Gastroesophageal sphincter (tissue), 4 donors: ENCODE measurements at regions not wholly inside any gene's neighbourhood (a gene's known extent, or its start where the extent isn't known, plus 50 kb on each side); places are given as distances from the start of the nearest gene placed in this dataset.

ENCODE experiments used
- ATAC-seq: fragments of 150-250 bp; one replicate; pipeline ENCODE4 v1.9.1; 2016; ENCODE audit warnings: mild to moderate bottlenecking, moderate library complexity
- H3K27ac ChIP-seq, 4 donors: fragments of 200-600 bp; sonication (generic) in 3 of 4; 1 replicate in 3 of 4; 2 replicates in 1 of 4; pipeline ENCODE4 v1.5.1; 2016 to 2019
- H3K27me3 ChIP-seq: fragments of 200-600 bp; sonication (generic); one replicate; pipeline ENCODE4 v1.5.1; 2019
- H3K36me3 ChIP-seq, 2 donors: fragments of 200-600 bp; sonication (generic); one replicate each; pipeline ENCODE4 v1.5.1; 2019; ENCODE audit warnings: control low read depth in 1 of 2
- H3K4me1 ChIP-seq, 3 donors: fragments of 200-600 bp; sonication (generic); 1 replicate in 2 of 3; 2 replicates in 1 of 3; pipeline ENCODE4 v1.5.1; 2016 to 2019; ENCODE audit warnings: control low read depth in 2 of 3
- H3K4me3 ChIP-seq, 2 donors: fragments of 200-600 bp; sonication (generic); one replicate each; pipeline ENCODE4 v1.5.1; 2019; ENCODE audit warnings: mild to moderate bottlenecking in 1 of 2, moderate library complexity in 1 of 2
- H3K9me3 ChIP-seq, 3 donors: fragments of 200-600 bp; sonication (generic); one replicate each; pipeline ENCODE4 v1.5.1; 2017 to 2019; ENCODE audit warnings: control low read depth in 2 of 3
- EP300 ChIP-seq: sonication (generic); formaldehyde crosslinking; IDR thresholded peaks from one replicate; pipeline ENCODE4 v1.6.1; 2017; ENCODE audit warnings: antibody characterized with exemption, mild to moderate bottlenecking
- POLR2A ChIP-seq, 2 donors: fragments of 450-650 bp; IDR thresholded peaks; one replicate each; pipeline ENCODE4 v1.6.1; 2017; ENCODE audit warnings: antibody characterized with exemption in 2 of 2, mild to moderate bottlenecking in 2 of 2, moderate library complexity in 1 of 2
- POLR2AphosphoS5 ChIP-seq: sonication (generic); formaldehyde crosslinking; IDR thresholded peaks from one replicate; pipeline ENCODE4 v1.6.1; 2017; ENCODE audit warnings: antibody characterized with exemption
- WGBS, 2 donors: methylation state at CpG; one replicate each; pipeline ENCODE4 v1.1.5; 2018; ENCODE audit warnings: low coverage in 1 of 2; 5-methylcytosine and 5-hydroxymethylcytosine counted together
- TF ChIP-seq, protein P1 (sequence below), 4 experiments: fragments of 200-600 bp in 2 of 4; fragments of 450-650 bp in 2 of 4; sonication (generic) in 1 of 4; IDR thresholded peaks; one replicate each; pipeline ENCODE4 v1.5.1; 2017 to 2019; ENCODE audit warnings: antibody characterized with exemption in 4 of 4, mild to moderate bottlenecking in 2 of 4, moderate library complexity in 2 of 4

DNA sequence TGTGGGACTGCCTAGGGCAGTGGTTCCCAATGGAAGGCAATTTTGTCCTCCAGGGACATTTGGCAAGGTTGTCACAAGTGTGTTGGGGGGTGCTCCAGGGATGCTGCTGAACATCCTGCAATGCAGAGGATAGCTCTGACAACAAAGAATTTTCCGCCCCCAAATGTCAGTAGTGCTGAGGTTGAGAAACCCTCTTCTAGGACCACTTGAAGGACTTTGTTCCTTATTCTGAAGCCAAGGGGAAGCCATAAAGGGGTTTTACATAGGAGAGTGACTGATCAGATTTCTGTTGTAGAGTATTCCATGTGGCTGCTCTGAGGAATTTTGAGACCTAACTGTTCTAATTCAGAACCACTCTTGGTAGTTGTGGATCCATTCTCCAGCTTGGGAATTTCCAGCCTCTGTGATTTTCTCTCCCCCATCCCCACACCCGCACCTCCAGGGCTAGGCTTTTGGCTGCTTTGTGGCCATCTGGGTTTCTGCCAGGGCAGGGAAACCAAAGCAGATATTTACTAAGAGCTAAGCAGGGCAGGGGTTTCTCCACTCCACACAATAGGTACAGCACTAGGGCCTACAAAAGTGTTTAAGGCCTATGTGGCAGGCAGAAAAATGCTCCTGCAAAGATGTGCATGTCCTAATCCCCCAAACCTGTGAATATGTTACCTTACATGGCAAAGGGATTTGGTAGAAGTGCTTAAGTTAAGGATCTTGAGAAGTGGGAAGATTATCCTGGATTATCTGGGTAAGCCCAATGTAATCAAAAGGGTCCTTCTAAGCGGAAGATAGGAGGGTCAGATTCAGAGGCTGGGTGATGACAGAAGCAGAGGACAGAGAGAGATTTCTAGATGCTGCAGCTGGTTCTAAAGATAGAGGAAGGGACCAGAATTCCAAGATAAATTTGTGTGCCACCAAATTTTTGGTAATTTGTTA, 135.4 kb downstream of the TMEM17 start:
- TF ChIP-seq POLR2A (IDR thresholded peaks at IDR 0.05): no peak
- TF ChIP-seq POLR2AphosphoS5: no peak
- no peak for TF ChIP-seq EP300
- TF ChIP-seq, protein P1, sequence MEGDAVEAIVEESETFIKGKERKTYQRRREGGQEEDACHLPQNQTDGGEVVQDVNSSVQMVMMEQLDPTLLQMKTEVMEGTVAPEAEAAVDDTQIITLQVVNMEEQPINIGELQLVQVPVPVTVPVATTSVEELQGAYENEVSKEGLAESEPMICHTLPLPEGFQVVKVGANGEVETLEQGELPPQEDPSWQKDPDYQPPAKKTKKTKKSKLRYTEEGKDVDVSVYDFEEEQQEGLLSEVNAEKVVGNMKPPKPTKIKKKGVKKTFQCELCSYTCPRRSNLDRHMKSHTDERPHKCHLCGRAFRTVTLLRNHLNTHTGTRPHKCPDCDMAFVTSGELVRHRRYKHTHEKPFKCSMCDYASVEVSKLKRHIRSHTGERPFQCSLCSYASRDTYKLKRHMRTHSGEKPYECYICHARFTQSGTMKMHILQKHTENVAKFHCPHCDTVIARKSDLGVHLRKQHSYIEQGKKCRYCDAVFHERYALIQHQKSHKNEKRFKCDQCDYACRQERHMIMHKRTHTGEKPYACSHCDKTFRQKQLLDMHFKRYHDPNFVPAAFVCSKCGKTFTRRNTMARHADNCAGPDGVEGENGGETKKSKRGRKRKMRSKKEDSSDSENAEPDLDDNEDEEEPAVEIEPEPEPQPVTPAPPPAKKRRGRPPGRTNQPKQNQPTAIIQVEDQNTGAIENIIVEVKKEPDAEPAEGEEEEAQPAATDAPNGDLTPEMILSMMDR (IDR thresholded peaks at IDR 0.05): no peak
- no peak overlapping the region for H3K4me3 ChIP-seq
- H3K27me3 ChIP-seq: no peaks in the 10 kb centered on the region
- H3K9me3 ChIP-seq: peaks cover 0 to 14% (median 0%) of the 10 kb centered on the region in 3 donors
- H3K4me1 ChIP-seq: no peaks in the 10 kb centered on the region
- no peak overlapping the region for H3K27ac ChIP-seq
- no peak for ATAC-seq
- H3K36me3 ChIP-seq: no peaks in the 10 kb centered on the region
- WGBS, 2 donors: 67 to 84% methylated on average over 1 to 3 of the region's 3 CpGs

DNA sequence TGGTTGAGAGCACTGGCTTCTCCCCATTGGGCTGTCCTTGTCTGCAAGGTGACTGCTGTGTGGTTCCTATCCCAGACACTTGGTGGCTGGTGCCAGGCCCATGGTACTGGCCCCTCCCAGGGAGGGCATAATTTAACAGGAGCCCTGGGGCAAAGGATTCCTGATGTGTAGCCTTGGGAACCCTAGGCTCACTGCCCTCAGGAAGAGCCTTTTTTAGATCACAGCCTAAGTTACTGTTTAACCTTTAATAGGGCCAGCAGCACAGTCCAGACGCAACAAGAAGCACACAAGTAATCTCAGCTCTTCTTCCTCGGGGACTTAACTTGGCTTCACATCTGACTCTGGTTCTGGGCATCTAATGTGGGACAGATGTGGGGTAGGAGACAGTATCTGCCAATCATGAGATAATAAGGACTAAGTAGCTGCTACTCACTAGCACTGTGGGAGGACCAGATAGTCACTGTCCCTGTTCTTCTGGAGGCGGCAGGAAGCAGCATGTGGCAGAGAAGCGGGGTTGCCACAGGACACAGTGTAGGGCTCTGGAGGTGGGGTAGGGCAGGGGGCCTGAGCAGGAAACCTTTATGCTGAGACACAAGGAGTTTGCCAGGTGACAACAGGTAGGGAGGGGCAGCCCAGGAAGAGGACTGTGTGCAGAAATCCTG, 136.3 kb downstream of the TMEM17 start:
- Histone ChIP-seq H3K27ac (no peak overlapping the region), H3K9me3 (peaks cover 0 to 14% (median 0%) of the 10 kb centered on the region in 3 donors), H3K27me3 (no peaks in the 10 kb centered on the region), H3K36me3 (no peaks in the 10 kb centered on the region), H3K4me3 (no peak overlapping the region), H3K4me1 (no peaks in the 10 kb centered on the region)
- no peak for ATAC-seq
- WGBS, 2 donors: 92% methylated on average over 4 of the region's 4 CpGs; no CpG with 5 or more reads in 1 of the 2 donors
- TF ChIP-seq POLR2AphosphoS5: no peak
- TF ChIP-seq POLR2A (IDR thresholded peaks at IDR 0.05): no peak
- no peak for TF ChIP-seq EP300
- TF ChIP-seq, protein P1 (IDR thresholded peaks at IDR 0.05): no peak

DNA sequence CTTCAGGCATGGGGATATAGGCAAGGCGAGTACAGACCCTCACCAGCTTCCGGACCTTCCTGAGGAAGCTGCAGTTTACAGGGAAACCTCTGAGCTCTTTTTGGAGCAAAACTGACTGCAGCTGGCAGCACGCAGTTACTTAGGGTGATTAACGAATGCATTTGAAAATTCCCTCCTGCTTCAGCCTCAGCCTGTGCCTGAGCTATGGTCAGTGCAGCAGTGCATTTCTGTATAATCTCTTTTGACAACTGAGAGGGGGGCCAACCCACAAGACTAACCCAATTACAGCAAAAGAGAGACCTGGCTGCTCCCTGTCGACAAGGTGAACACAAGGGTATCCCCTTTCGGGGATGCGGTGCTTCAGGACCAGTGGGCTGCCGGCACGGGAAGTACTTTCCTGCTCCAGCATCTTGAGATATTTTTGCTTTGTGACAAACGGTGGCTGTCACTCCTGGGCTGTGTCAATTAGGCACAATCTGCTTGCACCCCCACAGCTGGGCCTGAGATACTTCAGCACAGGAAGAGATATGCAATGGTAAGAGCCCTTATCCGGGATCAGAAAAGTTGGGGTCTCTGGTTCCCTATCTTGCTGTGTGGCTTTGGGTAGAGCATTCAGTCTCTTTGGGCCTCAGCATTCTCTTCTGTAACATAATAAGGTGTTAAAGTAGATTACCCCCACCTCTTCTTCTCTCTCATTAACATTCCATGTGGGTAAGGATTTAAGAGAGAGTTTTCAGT, 141.0 kb downstream of the TMEM17 start:
- Histone ChIP-seq H3K36me3 (no peaks in the 10 kb centered on the region), H3K27me3 (no peaks in the 10 kb centered on the region), H3K4me1 (no peaks in the 10 kb centered on the region), H3K4me3 (no peak overlapping the region), H3K9me3 (peaks cover 0 to 7% (median 0%) of the 10 kb centered on the region in 3 donors), H3K27ac (no peak overlapping the region)
- TF ChIP-seq POLR2A (IDR thresholded peaks at IDR 0.05) (no peak), POLR2AphosphoS5 (no peak), EP300 (no peak)
- TF ChIP-seq, protein P1 (IDR thresholded peaks at IDR 0.05): no peak
- 72 to 73% methylated on average over 3 to 4 of the region's 11 CpGs for whole genome bisulfite sequencing, 2 donors
- ATAC-seq: no peak

DNA sequence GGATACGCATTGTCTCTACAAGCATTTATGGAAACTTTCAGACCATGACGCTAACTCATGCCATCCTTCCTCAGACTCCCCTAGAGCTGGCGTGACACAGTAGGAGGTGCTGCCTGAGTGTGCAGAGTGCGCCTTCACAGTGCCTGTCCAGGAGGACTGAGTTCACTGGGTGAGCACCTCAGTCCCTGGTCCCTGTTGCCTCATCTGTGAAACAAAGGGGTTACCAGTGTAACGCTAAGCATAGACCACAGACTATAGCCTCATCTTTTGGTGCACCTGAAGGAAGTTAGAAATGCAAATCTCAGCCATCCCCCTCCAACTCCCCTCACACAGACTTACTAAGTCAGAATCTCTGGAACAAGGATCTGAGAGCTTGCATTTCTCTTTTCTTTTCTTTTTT, 142.8 kb downstream of the TMEM17 start:
- Histone ChIP-seq H3K36me3 (no peaks in the 10 kb centered on the region), H3K27me3 (no peaks in the 10 kb centered on the region), H3K4me1 (no peaks in the 10 kb centered on the region), H3K4me3 (no peak overlapping the region), H3K27ac (no peak overlapping the region), H3K9me3 (peaks cover 0 to 7% (median 0%) of the 10 kb centered on the region in 3 donors)
- TF ChIP-seq POLR2AphosphoS5 (no peak), POLR2A (IDR thresholded peaks at IDR 0.05) (no peak), EP300 (no peak)
- TF ChIP-seq, protein P1 (IDR thresholded peaks at IDR 0.05): no peak
- ATAC-seq: no peak
- WGBS, 2 donors: 100% methylated on average over 2 to 4 of the region's 5 CpGs
